ENCODE measurements at regions not wholly inside any gene's neighbourhood (a gene's known extent, or its start where the extent isn't known, plus 50 kb on each side); places are given as distances from the start of the nearest gene placed in this dataset.

DNA sequence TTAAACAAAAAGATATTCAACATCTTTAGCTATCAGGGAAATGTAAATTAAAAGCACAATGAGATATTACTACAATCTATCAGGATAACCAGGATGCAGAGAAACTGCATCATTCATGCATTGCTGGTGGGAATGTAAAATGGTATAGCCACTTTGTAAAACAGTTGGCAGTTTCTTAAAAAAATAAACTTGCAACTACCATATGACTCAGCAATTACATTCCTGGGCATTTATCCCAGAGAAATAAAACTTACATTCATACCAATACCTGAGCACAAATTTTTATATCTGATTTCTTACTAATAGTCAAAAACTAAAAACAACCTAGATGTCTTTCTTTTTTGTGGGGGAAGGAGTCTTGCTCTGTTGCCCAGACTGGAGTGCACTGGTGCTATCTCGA, 190.3 kb upstream of the TAB2 start:
- no peak for TF ChIP-seq ZNF274 (IDR thresholded peaks at IDR 0.05; ENCODE audit: low read depth, low read length)
- H3K4me3 ChIP-seq (ENCODE audit: low read length) = no peak overlapping the region

GRCh38 chr6:149128489-149129145, 188.9 kb upstream of the TAB2 start:
- no peak overlapping the region for H3K4me3 ChIP-seq (ENCODE audit: low read length)
- TF ChIP-seq ZNF274 (IDR thresholded peaks at IDR 0.05; ENCODE audit: low read depth, low read length) = no peak

- no peak for TF ChIP-seq ZNF274 (IDR thresholded peaks at IDR 0.05; ENCODE audit: low read depth, low read length)
- H3K4me3 ChIP-seq (ENCODE audit: low read length) = no peak overlapping the region
These were observed 188.0 kb upstream of the TAB2 start for GRCh38 chr6:149129371-149130077.

- no peak overlapping the region for H3K4me3 ChIP-seq (ENCODE audit: low read length)
These were observed 187.4 kb upstream of the TAB2 start for GRCh38 chr6:149130090-149130489.

DNA sequence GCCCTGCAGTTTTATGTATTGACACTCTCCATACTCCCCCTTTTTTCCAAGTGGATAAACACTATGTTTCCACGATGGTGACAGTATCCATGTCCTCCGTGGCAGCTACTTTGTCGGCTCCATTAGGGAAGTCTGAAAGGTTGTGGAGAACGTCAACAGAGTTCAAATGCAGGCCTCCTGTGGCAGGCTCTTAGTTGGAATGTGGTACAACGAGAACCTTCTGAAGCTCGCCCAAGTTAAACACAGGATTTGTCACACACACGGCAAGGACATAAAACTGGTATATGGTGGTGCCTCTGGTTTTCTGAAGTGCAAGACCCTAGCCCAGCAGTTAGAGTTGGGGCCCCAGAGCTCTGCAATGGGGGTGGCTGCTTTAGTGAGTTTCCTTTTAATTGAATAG, 187.0 kb upstream of the TAB2 start:
- TF ChIP-seq ZNF274 (IDR thresholded peaks at IDR 0.05; ENCODE audit: low read depth, low read length) = no peak

More at GRCh38 chr6:149130090-149130489, 187.4 kb upstream of the TAB2 start:
- TF ChIP-seq ZNF274 (IDR thresholded peaks at IDR 0.05; ENCODE audit: low read depth, low read length) = no peak

DNA sequence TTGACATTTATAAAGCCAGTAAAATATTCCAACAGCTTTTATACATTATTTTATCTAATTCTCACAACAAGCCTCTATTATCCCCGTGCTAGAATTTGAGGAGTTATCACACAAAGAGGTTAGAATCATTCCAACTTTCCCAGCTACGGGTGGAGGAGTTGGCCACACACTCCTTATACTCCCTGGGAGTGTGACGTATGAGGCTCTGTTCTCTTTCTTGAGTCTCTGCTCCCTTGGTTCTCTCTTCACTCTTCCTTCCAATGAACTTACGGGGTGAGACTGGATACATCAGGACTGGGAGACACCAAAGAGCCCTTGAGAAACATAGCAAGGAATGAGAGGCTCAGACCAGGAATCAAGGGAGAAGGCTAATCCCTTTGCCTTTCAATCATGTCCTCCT, 185.6 kb upstream of the TAB2 start:
- no peak overlapping the region for H3K4me3 ChIP-seq (ENCODE audit: low read length)
- no peak for TF ChIP-seq ZNF274 (IDR thresholded peaks at IDR 0.05; ENCODE audit: low read depth, low read length)

More for the DNA sequence above, 187.0 kb upstream of the TAB2 start:
- no peak overlapping the region for H3K4me3 ChIP-seq (ENCODE audit: low read length)

DNA sequence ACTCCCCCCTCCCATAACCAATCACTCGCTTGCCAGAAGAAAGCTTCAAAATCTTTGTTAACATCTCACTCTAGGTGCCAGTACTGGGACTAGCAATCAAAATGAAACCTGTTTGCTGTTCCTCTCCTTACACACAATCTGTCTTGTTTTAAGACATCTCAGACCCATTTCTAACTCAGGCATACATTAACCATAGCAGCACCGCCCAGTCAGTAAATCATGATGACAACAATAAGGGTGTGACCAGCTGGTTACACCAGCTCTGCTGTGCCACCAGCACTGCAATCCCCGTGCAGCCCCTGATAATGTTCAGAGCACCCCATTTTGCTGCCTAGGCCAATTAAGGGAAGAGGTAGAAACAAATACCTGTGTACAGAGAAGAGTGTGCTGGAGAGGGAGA, 185.2 kb upstream of the TAB2 start:
- no peak overlapping the region for H3K4me3 ChIP-seq (ENCODE audit: low read length)
- no peak for TF ChIP-seq ZNF274 (IDR thresholded peaks at IDR 0.05; ENCODE audit: low read depth, low read length)

DNA sequence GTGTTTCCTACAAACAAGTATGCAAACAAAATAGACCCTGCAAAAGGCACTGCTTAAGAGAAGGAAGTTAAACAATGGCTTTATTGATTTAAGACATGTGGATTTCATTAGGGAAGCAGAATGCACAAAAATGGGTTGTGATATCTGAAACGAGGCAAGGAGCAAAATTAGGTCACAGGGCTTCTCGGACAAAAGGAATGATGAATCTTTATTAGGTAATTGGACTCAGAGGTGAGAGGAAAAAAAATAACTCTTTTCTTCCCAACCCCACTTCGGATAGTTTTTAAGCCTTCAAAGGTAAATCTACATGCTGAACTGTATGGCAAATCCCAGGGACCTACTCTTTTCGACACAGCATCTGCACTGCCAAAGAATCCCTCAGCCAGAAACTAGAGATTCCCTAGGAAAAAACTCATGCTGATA, 183.0 kb upstream of the TAB2 start:
- no peak overlapping the region for H3K4me3 ChIP-seq (ENCODE audit: low read length)
- no peak for TF ChIP-seq ZNF274 (IDR thresholded peaks at IDR 0.05; ENCODE audit: low read depth, low read length)

- H3K4me3 ChIP-seq (ENCODE audit: low read length) = no peak overlapping the region
- no peak for TF ChIP-seq ZNF274 (IDR thresholded peaks at IDR 0.05; ENCODE audit: low read depth, low read length)
These were observed 181.7 kb upstream of the TAB2 start for GRCh38 chr6:149135809-149136208.

DNA sequence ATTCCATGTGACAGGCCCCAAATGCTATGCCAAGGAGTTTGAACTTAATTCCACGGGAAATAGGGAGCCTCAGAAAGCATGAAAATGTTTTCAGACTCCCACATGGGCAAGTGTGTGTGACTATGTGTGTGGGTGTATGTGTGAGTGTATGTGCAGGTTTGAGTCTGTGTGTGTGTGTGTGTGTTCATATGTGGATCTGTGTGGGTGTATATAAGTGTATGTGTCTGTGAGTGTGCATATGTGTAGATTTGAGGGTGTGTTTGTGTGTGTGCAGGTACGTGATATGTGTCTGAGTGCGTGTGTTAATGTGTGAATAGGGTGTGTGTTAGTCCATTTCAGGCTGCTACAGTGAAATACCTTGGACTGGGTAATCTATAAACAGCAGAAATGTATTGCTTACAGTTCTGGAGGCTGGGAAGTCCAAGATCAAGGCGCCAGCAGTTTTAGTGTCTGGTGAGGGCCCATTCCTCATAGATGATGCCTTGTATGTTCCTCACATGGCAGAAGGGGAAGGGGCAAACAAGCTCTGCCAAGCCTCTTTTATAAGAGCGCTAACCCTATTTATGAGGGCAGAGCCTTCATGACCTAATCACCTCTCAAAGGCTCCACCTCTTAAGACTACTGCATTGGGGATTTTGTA, 181.1 kb upstream of the TAB2 start:
- no peak for TF ChIP-seq ZNF274 (IDR thresholded peaks at IDR 0.05; ENCODE audit: low read depth, low read length)
- no peak overlapping the region for H3K4me3 ChIP-seq (ENCODE audit: low read length)

GRCh38 chr6:149136913-149137286, 180.6 kb upstream of the TAB2 start:
- no peak overlapping the region for H3K4me3 ChIP-seq (ENCODE audit: low read length)
- TF ChIP-seq ZNF274 (IDR thresholded peaks at IDR 0.05; ENCODE audit: low read depth, low read length) = no peak

GRCh38 chr6:149137594-149137993, 179.9 kb upstream of the TAB2 start:
- no peak overlapping the region for H3K4me3 ChIP-seq (ENCODE audit: low read length)
- TF ChIP-seq ZNF274 (IDR thresholded peaks at IDR 0.05; ENCODE audit: low read depth, low read length) = no peak

DNA sequence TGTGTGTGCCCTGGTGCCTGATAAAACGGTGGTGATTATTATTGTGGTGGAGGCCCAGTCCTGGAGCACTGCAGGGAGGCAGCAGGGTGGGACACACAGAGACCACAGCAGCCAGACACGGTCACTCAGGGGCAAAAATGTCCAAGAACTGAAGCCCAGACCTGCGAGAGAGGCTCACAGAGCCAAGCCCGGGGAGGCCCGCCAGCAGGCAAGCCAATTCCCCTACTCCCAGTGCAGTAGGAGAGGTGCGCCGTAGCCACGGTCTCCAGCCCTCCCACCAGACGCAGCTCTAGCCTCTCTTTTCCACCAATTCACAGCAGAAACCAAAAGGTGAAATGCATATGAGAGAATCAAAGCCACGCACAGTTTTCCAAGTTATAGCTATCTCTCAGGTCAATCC, 179.4 kb upstream of the TAB2 start:
- no peak for TF ChIP-seq ZNF274 (IDR thresholded peaks at IDR 0.05; ENCODE audit: low read depth, low read length)
- no peak overlapping the region for H3K4me3 ChIP-seq (ENCODE audit: low read length)

GRCh38 chr6:149138699-149139294, 178.7 kb upstream of the TAB2 start:
- H3K4me3 ChIP-seq (ENCODE audit: low read length) = no peak overlapping the region
- TF ChIP-seq ZNF274 (IDR thresholded peaks at IDR 0.05; ENCODE audit: low read depth, low read length) = no peak

- no peak for TF ChIP-seq ZNF274 (IDR thresholded peaks at IDR 0.05; ENCODE audit: low read depth, low read length)
- no peak overlapping the region for H3K4me3 ChIP-seq (ENCODE audit: low read length)
These were observed 177.8 kb upstream of the TAB2 start for GRCh38 chr6:149139782-149140136.
